GM12891 (cell line): ENCODE measurements at regions not wholly inside any gene's neighbourhood (a gene's known extent, or its start where the extent isn't known, plus 50 kb on each side); places are given as distances from the start of the nearest gene placed in this dataset.

Experiments
- DNase-seq: peaks from one replicate; pipeline ENCODE4 v3.0.0; 2011; ENCODE audit warnings: low spot score; ENCODE audit not compliant: insufficient read length
- FAIRE-seq: peaks from 2 replicates; lab custom pipeline; 2011; peaks lifted over from hg19 to GRCh38; lab: Jason Lieb, UNC
- PAX5 ChIP-seq: IDR thresholded peaks from 2 replicates; pipeline ENCODE4 v1.6.1; 2011; ENCODE audit warnings: low read length, moderate library complexity, mild to moderate bottlenecking; ENCODE audit not compliant: insufficient read depth, severe bottlenecking
- POLR2A ChIP-seq: IDR thresholded peaks from 2 replicates; pipeline ENCODE4 v1.6.1; 2011; ENCODE audit warnings: low read depth, low read length, control low read depth
- POLR2AphosphoS5 ChIP-seq: IDR thresholded peaks from 2 replicates; pipeline ENCODE4 v1.6.1; 2011; ENCODE audit warnings: low read depth, low read length, control low read depth
- POU2F2 ChIP-seq: IDR thresholded peaks from 2 replicates; pipeline ENCODE4 v1.6.1; 2011; ENCODE audit warnings: low read depth, mild to moderate bottlenecking, control low read depth, low read length, moderate library complexity
- SPI1 ChIP-seq: IDR thresholded peaks from 2 replicates; pipeline ENCODE4 v1.6.1; 2011; ENCODE audit warnings: low read depth, low read length, control low read depth
- TAF1 ChIP-seq: IDR thresholded peaks from 2 replicates; pipeline ENCODE4 v1.6.1; 2011; ENCODE audit warnings: low read depth, low read length, control low read depth

DNA sequence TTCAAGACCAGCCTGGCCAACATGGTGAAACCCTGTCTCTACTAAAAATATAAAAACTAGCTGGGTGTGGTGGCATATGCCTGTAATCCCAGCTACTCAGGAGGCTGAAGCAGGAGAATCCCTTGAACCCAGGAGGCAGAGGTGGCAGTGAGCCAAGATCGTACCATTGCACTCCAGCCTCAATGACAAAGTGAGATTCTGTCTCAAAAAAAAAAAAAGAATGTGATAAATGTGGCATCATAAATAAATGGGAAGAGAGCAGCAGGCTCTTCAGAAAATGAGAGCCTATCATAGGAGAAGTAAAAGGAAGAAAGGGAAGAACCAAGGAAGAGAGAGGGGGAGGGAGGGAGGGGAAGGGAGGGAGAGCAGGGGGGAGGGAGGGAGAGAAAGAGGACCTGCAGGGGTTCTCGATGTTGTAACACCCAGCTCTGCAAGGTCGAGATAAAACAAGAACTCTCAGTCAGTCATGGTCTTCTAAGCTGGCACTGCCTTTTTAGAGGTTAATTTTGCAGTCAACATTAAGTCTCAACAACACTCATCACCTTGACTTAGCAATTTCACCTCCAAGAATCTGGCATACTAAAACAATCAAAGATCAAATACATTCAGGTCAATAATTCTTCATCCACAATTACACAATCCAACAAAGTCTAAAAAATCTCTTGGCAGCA is 68.7 kb upstream of the SIMC1 start:
- no peak for FAIRE-seq
- DNase-seq, result no peak
- no peak for TF ChIP-seq POLR2A
- TF ChIP-seq POU2F2, result no peak
- no peak for TF ChIP-seq TAF1
- no peak for TF ChIP-seq PAX5
- TF ChIP-seq POLR2AphosphoS5, result no peak
- TF ChIP-seq SPI1, result no peak

- FAIRE-seq (no peak), DNase-seq (no peak)
- TF ChIP-seq PAX5 (no peak), POLR2A (no peak), TAF1 (no peak), POLR2AphosphoS5 (no peak), SPI1 (no peak), POU2F2 (no peak)
These were observed 68.1 kb upstream of the SIMC1 start for GRCh38 chr5:176170084-176170483.

DNA sequence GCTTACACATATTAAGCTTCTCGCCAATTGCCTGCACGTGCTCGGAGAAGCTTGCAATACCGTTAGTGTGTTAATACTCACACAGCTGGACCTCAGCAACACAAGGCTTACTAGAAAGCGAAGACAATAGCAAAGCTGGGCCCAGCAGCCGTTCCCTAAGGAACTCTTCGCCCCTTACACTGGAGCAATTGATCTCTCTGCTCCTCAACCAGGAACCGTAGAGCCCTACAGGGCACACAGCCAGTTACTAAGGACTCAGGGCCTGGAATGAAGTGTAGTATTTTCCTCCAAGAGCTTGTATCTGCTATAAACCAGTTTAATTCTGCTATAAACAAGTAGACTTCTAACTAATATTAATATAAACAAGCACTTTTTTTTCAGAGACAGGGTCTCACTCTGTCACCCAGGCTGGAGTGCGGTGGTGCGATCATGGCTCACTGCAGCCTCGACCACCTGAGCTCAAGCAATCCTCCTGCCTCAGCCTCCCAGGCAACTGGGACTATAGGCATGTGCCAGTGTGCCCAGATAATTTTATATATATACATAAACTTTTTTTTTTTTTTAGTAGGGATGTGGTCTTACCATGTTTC is 67.0 kb upstream of the SIMC1 start:
- no peak for FAIRE-seq
- no peak for DNase-seq
- TF ChIP-seq POU2F2 (no peak), PAX5 (no peak), POLR2AphosphoS5 (no peak)

DNA sequence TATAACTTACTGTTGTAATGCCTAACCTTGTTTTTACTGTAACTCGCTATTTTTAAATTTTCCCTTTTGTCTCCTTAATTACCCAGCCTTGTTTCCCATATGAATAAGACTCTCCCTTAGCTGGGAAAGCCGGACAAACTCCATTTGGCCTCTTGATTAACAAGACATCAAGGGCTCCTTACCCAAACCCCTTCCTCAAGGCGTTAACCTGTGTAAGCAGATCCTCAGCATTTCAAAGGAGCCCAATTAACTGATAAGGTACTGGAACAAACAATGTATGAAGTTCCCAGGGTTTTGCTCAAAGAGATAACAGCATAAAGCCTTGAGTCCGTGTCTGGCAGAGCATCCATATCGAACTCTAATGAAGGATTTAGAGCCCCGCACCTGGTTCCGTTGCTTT is 66.0 kb upstream of the SIMC1 start:
- TF ChIP-seq POLR2AphosphoS5 (no peak), TAF1 (no peak), SPI1 (no peak), POU2F2 (no peak), POLR2A (no peak), PAX5 (no peak)
- FAIRE-seq, result no peak
- no peak for DNase-seq

GRCh38 chr5:176173647-176174046 is 64.6 kb upstream of the SIMC1 start:
- TF ChIP-seq POLR2AphosphoS5, result no peak
- FAIRE-seq, result no peak
- no peak for DNase-seq

- DNase-seq, result no peak
- no peak for TF ChIP-seq TAF1
- TF ChIP-seq SPI1, result no peak
- TF ChIP-seq POU2F2, result no peak
- no peak for FAIRE-seq
These were observed 63.7 kb upstream of the SIMC1 start for GRCh38 chr5:176174345-176175025.

- TF ChIP-seq SPI1 (no peak), POU2F2 (no peak), POLR2AphosphoS5 (no peak), TAF1 (no peak), PAX5 (no peak), POLR2A (no peak)
- FAIRE-seq (no peak), DNase-seq (no peak)
These were observed 62.9 kb upstream of the SIMC1 start for GRCh38 chr5:176175101-176175852.

DNA sequence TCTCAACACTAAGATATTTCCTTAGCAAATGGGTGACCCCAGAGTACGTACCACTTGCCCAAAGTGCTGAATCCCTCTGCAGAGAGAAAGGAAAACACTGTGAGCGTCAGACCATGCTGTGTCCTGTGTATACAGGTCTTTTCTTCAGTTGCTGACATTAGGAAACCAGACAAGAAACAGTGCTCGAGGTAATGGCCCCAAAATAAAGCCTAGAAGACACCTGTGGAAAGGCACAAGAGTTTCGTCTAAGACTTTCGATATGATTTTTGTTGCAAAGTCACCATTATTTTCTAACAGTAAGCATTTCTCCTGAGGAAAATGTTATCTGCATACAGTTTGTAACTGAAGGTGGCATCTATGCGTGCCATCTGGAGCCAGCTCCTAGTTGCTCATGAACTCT is 62.0 kb upstream of the SIMC1 start:
- no peak for FAIRE-seq
- TF ChIP-seq TAF1 (no peak), POLR2A (no peak), POU2F2 (no peak), SPI1 (no peak), PAX5 (no peak), POLR2AphosphoS5 (no peak)

DNA sequence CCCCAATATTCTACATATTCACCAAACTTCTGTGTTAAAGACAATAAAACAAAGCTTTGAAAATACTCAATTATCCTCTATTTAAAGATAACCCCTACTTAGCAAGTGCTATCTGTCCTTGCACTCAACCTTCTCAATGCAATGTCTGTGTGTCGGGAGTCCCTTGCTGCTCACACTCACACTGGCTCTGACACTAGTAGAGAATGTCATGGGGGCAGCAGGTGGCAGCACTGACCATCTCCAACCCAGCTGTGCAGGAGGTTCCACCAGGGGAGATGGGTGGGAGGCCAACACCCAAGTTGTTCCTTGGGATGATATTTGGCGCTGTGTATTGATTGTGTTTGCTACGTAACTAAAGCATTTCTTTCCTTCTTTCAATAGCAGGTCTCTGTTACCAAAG is 59.4 kb upstream of the SIMC1 start:
- FAIRE-seq, result no peak
- DNase-seq, result no peak
- TF ChIP-seq POLR2A (no peak), SPI1 (no peak), POLR2AphosphoS5 (no peak), POU2F2 (no peak), TAF1 (no peak), PAX5 (no peak)

More for the DNA sequence above, 62.0 kb upstream of the SIMC1 start:
- no peak for DNase-seq
